ENCODE measurements at regions not wholly inside any gene's neighbourhood (a gene's known extent, or its start where the extent isn't known, plus 50 kb on each side); places are given as distances from the start of the nearest gene placed in this dataset.

GRCh38 chr18:34108206-34108605 lies 116.5 kb downstream of the NOL4 start:
- no peak for DNase-seq (ENCODE audit: low read depth)
- no peak overlapping the region for H3K4me3 ChIP-seq (replicated peaks; ENCODE audit: low read depth, low read length)
- TF ChIP-seq CTCF (IDR thresholded peaks at IDR 0.05; ENCODE audit: low read length, missing control alignments) = no peak

- DNase-seq (ENCODE audit: low read depth) = no peak
- no peak overlapping the region for H3K4me3 ChIP-seq (replicated peaks; ENCODE audit: low read depth, low read length)
- no peak for TF ChIP-seq CTCF (IDR thresholded peaks at IDR 0.05; ENCODE audit: low read length, missing control alignments)
These were observed 126.6 kb downstream of the NOL4 start for GRCh38 chr18:34098109-34098508.

- peak; percentile 24 for DNase-seq (ENCODE audit: low read depth)
- TF ChIP-seq CTCF (IDR thresholded peaks at IDR 0.05; ENCODE audit: low read length, missing control alignments) = no peak
- H3K4me3 ChIP-seq (replicated peaks; ENCODE audit: low read depth, low read length) = no peak overlapping the region
These were observed 127.4 kb downstream of the NOL4 start for GRCh38 chr18:34097312-34097711.

GRCh38 chr18:34094148-34094547 lies 130.6 kb downstream of the NOL4 start:
- no peak overlapping the region for H3K4me3 ChIP-seq (replicated peaks; ENCODE audit: low read depth, low read length)
- no peak for DNase-seq (ENCODE audit: low read depth)
- TF ChIP-seq CTCF (IDR thresholded peaks at IDR 0.05; ENCODE audit: low read length, missing control alignments) = no peak

- no peak for TF ChIP-seq CTCF (IDR thresholded peaks at IDR 0.05; ENCODE audit: low read length, missing control alignments)
- DNase-seq (ENCODE audit: low read depth) = no peak
- no peak overlapping the region for H3K4me3 ChIP-seq (replicated peaks; ENCODE audit: low read depth, low read length)
These were observed 131.9 kb downstream of the NOL4 start for GRCh38 chr18:34092796-34093195.

- H3K4me3 ChIP-seq (replicated peaks; ENCODE audit: low read depth, low read length) = no peak overlapping the region
- no peak for TF ChIP-seq CTCF (IDR thresholded peaks at IDR 0.05; ENCODE audit: low read length, missing control alignments)
- no peak for DNase-seq (ENCODE audit: low read depth)
These were observed 138.3 kb downstream of the NOL4 start for GRCh38 chr18:34086370-34086769.

- TF ChIP-seq CTCF (IDR thresholded peaks at IDR 0.05; ENCODE audit: low read length, missing control alignments) = no peak
- no peak for DNase-seq (ENCODE audit: low read depth)
- no peak overlapping the region for H3K4me3 ChIP-seq (replicated peaks; ENCODE audit: low read depth, low read length)
These were observed 139.5 kb downstream of the NOL4 start for GRCh38 chr18:34085140-34085739.
